ENCODE measurements at regions not wholly inside any gene's neighbourhood (a gene's known extent, or its start where the extent isn't known, plus 50 kb on each side); places are given as distances from the start of the nearest gene placed in this dataset.
A peak's percentile ranks its signal among the peaks of the same experiment; 100 is the strongest.

DNA sequence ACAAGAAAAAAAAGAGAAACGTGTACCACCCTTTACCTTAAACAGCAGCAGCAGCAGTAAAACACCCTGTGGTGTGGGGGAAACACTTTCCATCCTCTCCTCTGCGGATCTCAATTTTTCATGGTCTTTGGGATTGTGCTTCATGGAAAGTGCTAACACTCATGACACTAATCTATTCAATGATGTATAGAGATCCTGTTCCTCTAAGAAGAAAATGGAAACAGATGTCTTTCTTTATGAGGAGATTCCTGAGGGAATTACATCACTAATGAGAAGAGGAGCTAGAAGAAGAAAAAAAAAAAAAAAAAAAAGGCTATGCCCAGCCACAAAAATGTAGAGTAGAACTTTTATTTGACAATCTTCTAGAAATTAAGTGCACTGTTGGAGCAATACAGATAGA, 62.9 kb upstream of the NDST3 start:
- DNase-seq, result no peak

- DNase-seq, result peak; percentile 73
Observed at GRCh38 chr4:117983541-117984365, 50.5 kb upstream of the NDST3 start.

DNA sequence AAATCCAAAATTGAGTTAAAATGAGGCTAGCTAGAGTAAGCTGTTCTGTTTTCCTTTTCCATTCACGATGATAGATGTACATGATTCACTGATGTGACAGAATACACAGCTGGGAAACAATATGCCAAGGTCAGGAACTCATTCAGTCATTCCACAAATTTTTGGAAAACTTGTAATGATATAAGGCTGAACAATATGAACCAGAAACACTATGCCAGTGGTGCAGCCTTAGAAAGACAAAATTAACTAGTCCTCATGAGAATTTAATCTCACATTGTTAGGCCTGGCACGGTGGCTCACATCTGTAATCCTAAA, 50.0 kb upstream of the NDST3 start:
- DNase-seq, result no peak

All from AML-193 (cell line).